IMR-90 (cell line): ENCODE measurements at regions not wholly inside any gene's neighbourhood (a gene's known extent, or its start where the extent isn't known, plus 50 kb on each side); places are given as distances from the start of the nearest gene placed in this dataset.

Experiments used
- ATAC-seq: fragments of 200-7000 bp; cut with Tn5 transposase; 2 replicates; pipeline ENCODE4 v1.9.1; 2020; ENCODE audit warnings: low read depth, mild to moderate bottlenecking, moderate library complexity
- BruUV-seq: library from RNA; stranded (reverse); fragments of 400-500 nt; replicated peaks from 2 replicates; lab custom pipeline; 2021; lab: Mats Ljungman, UMichigan
- CTCF ChIA-PET: fragments of 300-600 bp; formaldehyde crosslinking; extraction: SDS; loops from one replicate; lab custom pipeline; 2021; ENCODE audit warnings: antibody characterized with exemption; lab: Yijun Ruan, JAX
- POLR2A ChIA-PET: fragments of 300-600 bp; sonication (Branson Sonifier 250); formaldehyde crosslinking; loops from one replicate; lab custom pipeline; 2022; ENCODE audit warnings: antibody characterized with exemption; ENCODE audit not compliant: unreplicated experiment; lab: Charles Lee
- DNase-seq: peaks from one replicate; pipeline ENCODE4 v3.0.0; 2013
- H2AFZ ChIP-seq: replicated peaks from 2 replicates; pipeline ENCODE3; 2013; ENCODE audit warnings: low read length, mild to moderate bottlenecking; ENCODE audit not compliant: poor library complexity
- H2AK5ac ChIP-seq: 2 replicates; pipeline ENCODE4 v1.6.1; 2013; ENCODE audit warnings: low read depth, low read length, inconsistent platforms
- H2AK9ac ChIP-seq: replicated peaks from 2 replicates; pipeline ENCODE3; 2013; ENCODE audit warnings: mild to moderate bottlenecking, low read depth, low read length, moderate library complexity; ENCODE audit not compliant: poor library complexity
- H2BK120ac ChIP-seq: 2 replicates; pipeline ENCODE4 v1.6.1; 2013; ENCODE audit warnings: low read depth, low read length, inconsistent platforms
- H2BK15ac ChIP-seq: 3 replicates; pipeline ENCODE4 v1.6.1; 2013; ENCODE audit warnings: low read depth, low read length, inconsistent platforms
- H2BK20ac ChIP-seq: 2 replicates; pipeline ENCODE4 v1.6.1; 2013; ENCODE audit warnings: low read depth, mild to moderate bottlenecking, inconsistent platforms, low read length, moderate library complexity
- H2BK5ac ChIP-seq: 2 replicates; pipeline ENCODE4 v1.6.1; 2013; ENCODE audit warnings: mild to moderate bottlenecking, low read depth, low read length, inconsistent platforms; ENCODE audit not compliant: poor library complexity, severe bottlenecking
- H3K14ac ChIP-seq: replicated peaks from 2 replicates; pipeline ENCODE4 v1.6.1; 2013; ENCODE audit warnings: low read depth, low read length, inconsistent platforms
- H3K18ac ChIP-seq: 2 replicates; pipeline ENCODE4 v1.6.1; 2013; ENCODE audit warnings: low read depth, low read length, control low read depth
- H3K23ac ChIP-seq: 2 replicates; pipeline ENCODE4 v1.6.1; 2013; ENCODE audit warnings: low read depth, low read length, inconsistent platforms
- H3K27ac ChIP-seq: 2 replicates; pipeline ENCODE4 v1.5.1; 2013; ENCODE audit warnings: mild to moderate bottlenecking, control low read depth, low read length; ENCODE audit not compliant: insufficient read depth
- H3K27me3 ChIP-seq: 2 replicates; pipeline ENCODE4 v1.6.1; 2013; ENCODE audit warnings: low read length; ENCODE audit not compliant: control insufficient read depth, insufficient read depth
- H3K36me3 ChIP-seq: 2 replicates; pipeline ENCODE4 v1.6.1; 2013; ENCODE audit warnings: low read length, mixed read lengths; ENCODE audit not compliant: control insufficient read depth, insufficient read depth
- H3K4ac ChIP-seq: 2 replicates; pipeline ENCODE4 v1.6.1; 2013; ENCODE audit warnings: low read depth, low read length, inconsistent platforms
- H3K4me1 ChIP-seq: 2 replicates; pipeline ENCODE4 v1.6.1; 2013; ENCODE audit warnings: low read length, mixed read lengths; ENCODE audit not compliant: control insufficient read depth, insufficient read depth
- H3K4me2 ChIP-seq: 2 replicates; pipeline ENCODE4 v1.6.1; 2013; ENCODE audit warnings: low read depth, mild to moderate bottlenecking, control low read depth, low read length, moderate library complexity
- H3K4me3 ChIP-seq: 2 replicates; pipeline ENCODE4 v1.5.1; 2013; ENCODE audit warnings: low read depth, mild to moderate bottlenecking, control low read depth, low read length, moderate library complexity; ENCODE audit not compliant: insufficient read depth
- H3K56ac ChIP-seq: 2 replicates; pipeline ENCODE4 v1.6.1; 2013; ENCODE audit warnings: low read length, inconsistent platforms; ENCODE audit not compliant: insufficient read depth; ENCODE audit errors: extremely low read depth
- H3K79me1 ChIP-seq, 2 experiments: 2 replicates each; pipeline ENCODE4 v1.6.1; 2013; ENCODE audit warnings: low read length in 2 of 2, inconsistent platforms in 1 of 2, low read depth in 1 of 2
- H3K9ac ChIP-seq: 2 replicates; pipeline ENCODE4 v1.6.1; 2013; ENCODE audit warnings: low read depth, low read length, control low read depth
- H3K9me1 ChIP-seq: 2 replicates; pipeline ENCODE4 v1.6.1; 2013; ENCODE audit warnings: low read length, inconsistent platforms; ENCODE audit not compliant: insufficient read depth
- H3K9me3 ChIP-seq: 2 replicates; pipeline ENCODE4 v1.6.1; 2013; ENCODE audit warnings: low read length; ENCODE audit not compliant: control insufficient read depth, insufficient read depth
- H4K20me1 ChIP-seq: 2 replicates; pipeline ENCODE4 v1.6.1; 2013; ENCODE audit warnings: low read length, inconsistent platforms; ENCODE audit not compliant: insufficient read depth
- H4K5ac ChIP-seq: 2 replicates; pipeline ENCODE4 v1.6.1; 2013; ENCODE audit warnings: mild to moderate bottlenecking, low read depth, low read length, control low read depth
- H4K8ac ChIP-seq, 2 experiments: 2 replicates each; pipeline ENCODE4 v1.6.1; 2013; ENCODE audit warnings: low read depth in 2 of 2, low read length in 2 of 2, control low read depth in 1 of 2, inconsistent platforms in 1 of 2
- H4K91ac ChIP-seq: 2 replicates; pipeline ENCODE4 v1.6.1; 2013; ENCODE audit warnings: low read depth, low read length, inconsistent platforms; ENCODE audit not compliant: insufficient read depth
- BHLHE40 ChIP-seq: fragments of 150-350 bp; IDR thresholded peaks from 2 replicates; pipeline ENCODE4 v1.6.1; 2016; ENCODE audit warnings: mild to moderate bottlenecking, low read depth, low read length
- CEBPB ChIP-seq: IDR thresholded peaks from 2 replicates; pipeline ENCODE4 v1.6.1; 2012; ENCODE audit warnings: low read depth, low read length, improper control_type of control experiment
- CHD1 ChIP-seq: IDR thresholded peaks from 2 replicates; pipeline ENCODE4 v1.6.1; 2012; ENCODE audit warnings: low read depth, low read length, improper control_type of control experiment
- ELK1 ChIP-seq: fragments of 150-350 bp; IDR thresholded peaks from 2 replicates; pipeline ENCODE4 v1.6.1; 2016; ENCODE audit warnings: low read depth, mild to moderate bottlenecking, low read length, moderate library complexity, borderline replicate concordance
- FOS ChIP-seq: fragments of 150-350 bp; IDR thresholded peaks from 2 replicates; pipeline ENCODE4 v1.6.1; 2016; ENCODE audit warnings: low read depth, low read length
- MAFK ChIP-seq: IDR thresholded peaks from 2 replicates; pipeline ENCODE4 v1.6.1; 2012; ENCODE audit warnings: low read depth, low read length, improper control_type of control experiment
- MAZ ChIP-seq: IDR thresholded peaks from 2 replicates; pipeline ENCODE4 v1.6.1; 2012; ENCODE audit warnings: low read depth, mild to moderate bottlenecking, low read length, improper control_type of control experiment, moderate library complexity, borderline replicate concordance
- MXI1 ChIP-seq: IDR thresholded peaks from 2 replicates; pipeline ENCODE4 v1.6.1; 2012; ENCODE audit warnings: low read depth, mild to moderate bottlenecking, low read length, moderate library complexity, borderline replicate concordance
- NFE2L2 ChIP-seq: fragments of 150-350 bp; IDR thresholded peaks from 2 replicates; pipeline ENCODE4 v1.6.1; 2016; ENCODE audit warnings: low read depth, mild to moderate bottlenecking, low read length
- POLR2A ChIP-seq: IDR thresholded peaks from 2 replicates; pipeline ENCODE4 v1.6.1; 2012; ENCODE audit warnings: mild to moderate bottlenecking, low read depth, low read length
- RAD21 ChIP-seq: IDR thresholded peaks from 2 replicates; pipeline ENCODE4 v1.6.1; 2012; ENCODE audit warnings: low read length, improper control_type of control experiment
- RCOR1 ChIP-seq: IDR thresholded peaks from 2 replicates; pipeline ENCODE4 v1.6.1; 2012; ENCODE audit warnings: mild to moderate bottlenecking, low read length, improper control_type of control experiment; ENCODE audit not compliant: insufficient replicate concordance
- RFX5 ChIP-seq: IDR thresholded peaks from 2 replicates; pipeline ENCODE4 v1.8.0; 2012; ENCODE audit warnings: low read depth, mild to moderate bottlenecking, low read length, moderate library complexity
- SMC3 ChIP-seq: fragments of 150-350 bp; IDR thresholded peaks from 2 replicates; pipeline ENCODE4 v1.6.1; 2016; ENCODE audit warnings: low read depth, mild to moderate bottlenecking, antibody characterized with exemption, low read length, moderate library complexity
- USF2 ChIP-seq: fragments of 150-350 bp; IDR thresholded peaks from 2 replicates; pipeline ENCODE4 v1.6.1; 2017; ENCODE audit warnings: mild to moderate bottlenecking, antibody characterized with exemption, low read length, low read depth
- WGBS, 2 experiments: methylation state at CpG; one replicate each; pipeline versions ENCODE4 v1.1.5 to v1.1.7; 2013; ENCODE audit warnings: missing lambda C conversion rate in 2 of 2; ENCODE audit not compliant: insufficient read length in 1 of 2; ENCODE audit errors: extremely low coverage in 2 of 2; 5-methylcytosine and 5-hydroxymethylcytosine counted together
- dilution Hi-C: fragments of 300-500 bp; cut with HindIII; formaldehyde crosslinking; loops from one replicate; pipeline ENCODE4 v1.14.3; 2018; ENCODE audit warnings: low sequenced_read_pairs; ENCODE audit not compliant: unreplicated experiment
- in situ Hi-C: fragments of 300-500 bp; cut with MboI; formaldehyde crosslinking; loops from 3 replicates; pipeline ENCODE4 v1.14.3; 2019; ENCODE audit warnings: low sequenced_read_pairs, inconsistent platforms, mixed read lengths
- intact Hi-C: fragments of 100-400 bp; cut with micrococcal nuclease; formaldehyde crosslinking; loops from 2 replicates; pipeline ENCODE4 v1.10.0; 2022
- TF ChIP-seq, protein P1 (sequence below): conservative IDR thresholded peaks from 2 replicates; pipeline ENCODE4 v1.5.1; 2012; ENCODE audit warnings: mild to moderate bottlenecking, low read depth, low read length, improper control_type of control experiment

- Histone ChIP-seq H2BK20ac (no peak overlapping the region), H3K27ac (no peak overlapping the region), H2AK9ac (no peak overlapping the region), H3K23ac (no peak overlapping the region), H3K27me3 (peaks cover 31% of the 10 kb centered on the region), H2BK5ac (no peak overlapping the region), H3K56ac (no peak overlapping the region), H3K4me3 (no peak overlapping the region), H3K18ac (no peak overlapping the region), H3K36me3 (no peaks in the 10 kb centered on the region), H3K9me1 (no peaks in the 10 kb centered on the region), H2BK120ac (no peak overlapping the region), H2AK5ac (no peak overlapping the region), H4K20me1 (no peaks in the 10 kb centered on the region), H4K5ac (no peak overlapping the region), H3K79me1 (no peaks in the 10 kb centered on the region), H2AFZ (peak overlapping the region; percentile 27), H3K4me1 (no peaks in the 10 kb centered on the region), H3K4me2 (no peak overlapping the region), H4K91ac (no peak overlapping the region), H3K14ac (no peak overlapping the region), H3K9ac (no peak overlapping the region), H2BK15ac (no peak overlapping the region), H3K4ac (no peak overlapping the region), H3K9me3 (no peaks in the 10 kb centered on the region), H4K8ac (no peak overlapping the region)
- 31% methylated on average over 3 of the region's 9 CpGs; no CpG with 5 or more reads in 1 of the 2 experiments for WGBS, 2 experiments
- intact Hi-C loops, result no loop called here
- in situ Hi-C loops, result no loop called here
- TF ChIP-seq USF2 (no peak), MXI1 (no peak), ELK1 (no peak), MAFK (no peak), RFX5 (no peak), MAZ (no peak), FOS (no peak), RAD21 (no peak), BHLHE40 (no peak), POLR2A (no peak), CEBPB (no peak), CHD1 (no peak), RCOR1 (no peak), SMC3 (no peak), NFE2L2 (no peak)
- TF ChIP-seq, protein P1, sequence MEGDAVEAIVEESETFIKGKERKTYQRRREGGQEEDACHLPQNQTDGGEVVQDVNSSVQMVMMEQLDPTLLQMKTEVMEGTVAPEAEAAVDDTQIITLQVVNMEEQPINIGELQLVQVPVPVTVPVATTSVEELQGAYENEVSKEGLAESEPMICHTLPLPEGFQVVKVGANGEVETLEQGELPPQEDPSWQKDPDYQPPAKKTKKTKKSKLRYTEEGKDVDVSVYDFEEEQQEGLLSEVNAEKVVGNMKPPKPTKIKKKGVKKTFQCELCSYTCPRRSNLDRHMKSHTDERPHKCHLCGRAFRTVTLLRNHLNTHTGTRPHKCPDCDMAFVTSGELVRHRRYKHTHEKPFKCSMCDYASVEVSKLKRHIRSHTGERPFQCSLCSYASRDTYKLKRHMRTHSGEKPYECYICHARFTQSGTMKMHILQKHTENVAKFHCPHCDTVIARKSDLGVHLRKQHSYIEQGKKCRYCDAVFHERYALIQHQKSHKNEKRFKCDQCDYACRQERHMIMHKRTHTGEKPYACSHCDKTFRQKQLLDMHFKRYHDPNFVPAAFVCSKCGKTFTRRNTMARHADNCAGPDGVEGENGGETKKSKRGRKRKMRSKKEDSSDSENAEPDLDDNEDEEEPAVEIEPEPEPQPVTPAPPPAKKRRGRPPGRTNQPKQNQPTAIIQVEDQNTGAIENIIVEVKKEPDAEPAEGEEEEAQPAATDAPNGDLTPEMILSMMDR, result no peak
- ATAC-seq (no peak), DNase-seq (no peak)
- ChIA-PET POLR2A (no interaction called here), CTCF (interaction anchor here (0.7 kb wide), 1 partner anchor 92 kb away, joined by 3 read pairs; no protein-coding TSS in a partner anchor)
- no TSS peak for BruUV-seq
- dilution Hi-C loops, result no loop called here
Observed at GRCh38 chr3:193962986-193963685, 172.8 kb upstream of the HES1 start.
